GM04503 (cell line): ENCODE measurements at regions not wholly inside any gene's neighbourhood (a gene's known extent, or its start where the extent isn't known, plus 50 kb on each side); places are given as distances from the start of the nearest gene placed in this dataset.

Source experiments
- DNase-seq: peaks from one replicate; pipeline ENCODE4 v3.0.0-alpha.2; 2012; ENCODE audit warnings: low read depth

DNA sequence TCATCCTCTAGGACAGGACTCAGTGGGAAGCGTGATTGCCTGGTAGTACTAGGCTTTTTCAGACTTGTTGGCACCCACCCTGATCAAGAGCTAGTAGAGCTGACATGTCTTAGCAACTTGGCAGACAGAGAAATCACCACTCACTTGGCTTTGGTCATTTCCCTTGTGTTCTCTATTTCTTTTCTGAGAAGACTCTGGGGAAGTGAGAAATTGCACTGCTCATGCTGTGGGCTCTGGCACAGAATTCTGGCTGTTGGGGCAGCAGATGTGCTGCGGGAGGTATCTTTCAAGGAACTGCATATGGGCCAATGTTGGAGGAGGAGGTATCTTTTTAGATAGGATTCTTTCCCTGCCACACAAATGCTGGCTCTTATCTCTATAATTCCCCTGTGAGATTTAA lies 529.1 kb upstream of the MEX3C start:
- DNase-seq, result no peak

DNA sequence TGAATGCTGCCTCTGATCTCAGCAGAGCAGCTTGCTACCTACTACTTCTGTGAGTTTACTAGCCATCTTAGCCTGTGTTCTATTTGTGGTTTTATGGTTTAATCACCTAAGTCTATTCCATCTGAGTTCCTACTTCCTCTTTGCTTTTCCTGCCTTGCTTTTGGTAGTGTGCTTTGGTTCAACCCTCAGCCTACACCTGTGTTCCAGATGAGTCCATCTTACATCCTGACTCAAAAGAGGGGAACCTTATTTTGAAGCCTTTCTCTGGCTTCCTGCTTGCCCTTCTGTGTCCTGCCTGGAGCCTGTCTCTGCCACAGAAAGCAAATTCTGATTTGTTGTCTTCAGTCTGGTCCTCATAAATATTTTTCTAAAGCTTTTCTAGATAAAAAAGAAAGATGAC lies 530.3 kb upstream of the MEX3C start:
- DNase-seq, result no peak

DNA sequence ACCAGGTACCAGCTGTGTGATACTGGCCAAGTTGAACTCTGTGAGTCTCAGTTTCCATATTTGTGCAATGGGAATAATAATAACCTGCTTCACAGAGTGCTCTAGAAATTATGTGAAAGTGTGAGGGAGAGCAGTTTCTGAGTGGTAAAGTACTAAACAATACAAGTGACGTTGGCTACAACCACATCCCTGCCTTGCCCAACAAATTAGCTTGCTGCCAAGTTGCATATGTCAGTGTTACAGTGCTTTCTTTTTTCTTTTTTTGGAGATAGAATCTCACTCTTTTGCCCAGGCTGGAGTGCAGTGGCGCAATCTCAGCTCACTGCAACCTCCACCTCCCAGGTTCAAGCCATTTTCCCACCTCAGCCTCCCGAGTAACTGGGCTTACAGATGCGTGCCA lies 533.6 kb upstream of the MEX3C start:
- no peak for DNase-seq

DNA sequence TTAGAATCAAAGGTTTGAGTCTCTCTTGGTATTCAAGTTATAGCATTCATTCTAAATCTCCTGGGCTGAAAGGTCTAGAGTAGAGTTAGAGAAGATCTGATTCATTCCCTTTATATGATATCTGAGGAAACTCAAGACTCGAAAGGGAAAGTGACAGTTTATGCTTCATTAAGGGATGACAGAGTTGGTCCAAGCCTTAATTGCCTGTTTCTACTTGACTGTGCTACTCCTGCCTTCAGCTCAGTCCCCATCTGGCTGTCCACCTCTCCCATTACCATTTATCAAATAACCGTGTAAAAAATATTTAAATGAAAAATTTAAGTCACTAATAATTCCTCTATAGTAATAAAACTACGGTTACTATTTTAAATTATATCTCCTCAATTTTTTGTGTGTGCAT lies 537.1 kb upstream of the MEX3C start:
- no peak for DNase-seq

DNA sequence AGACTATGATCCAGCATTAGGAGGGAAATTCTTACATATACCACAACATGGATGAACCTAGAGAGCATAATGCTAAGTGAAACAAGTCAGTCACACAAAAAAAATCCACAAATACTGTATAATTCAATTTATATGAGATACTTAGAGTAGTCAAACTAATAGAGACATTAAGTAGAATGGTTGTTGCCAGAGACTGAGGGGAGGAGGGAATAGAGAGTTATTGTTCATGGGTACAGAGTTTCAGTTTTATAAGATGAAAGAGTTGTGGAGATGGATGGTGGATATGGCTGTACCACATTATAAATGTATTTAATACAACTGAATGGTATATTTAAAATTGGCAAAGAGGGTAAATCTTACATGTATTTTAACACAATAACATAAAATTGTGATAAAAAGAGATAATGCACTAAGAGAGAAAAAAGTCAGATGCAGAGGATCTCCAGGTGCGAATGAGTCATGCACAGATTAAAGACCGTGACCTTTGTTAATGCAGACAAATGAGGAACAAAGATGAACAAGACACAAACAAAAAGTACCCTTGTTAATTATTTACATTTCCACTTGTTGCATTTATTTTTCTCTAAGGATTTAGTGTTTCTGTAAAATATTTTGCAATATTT lies 541.7 kb upstream of the MEX3C start:
- no peak for DNase-seq

DNA sequence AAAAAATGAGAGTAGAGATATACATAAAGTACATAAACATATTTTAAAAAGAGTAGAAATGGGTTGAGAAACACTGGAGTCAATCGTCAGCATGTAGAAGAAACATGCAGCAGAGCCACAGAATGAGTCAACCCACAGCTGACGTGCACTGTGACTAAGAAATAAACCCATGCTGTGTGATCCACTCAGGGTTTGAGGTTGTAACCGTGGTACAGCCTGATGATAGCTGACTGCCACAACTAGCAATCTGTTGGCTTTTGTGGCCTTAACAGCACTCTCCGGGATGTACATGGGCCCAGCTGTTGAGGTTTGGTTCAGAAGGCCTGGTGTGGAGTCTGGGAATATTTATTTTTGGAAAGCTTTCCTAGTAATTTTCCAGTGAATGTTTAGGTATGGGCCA lies 554.4 kb upstream of the MEX3C start:
- no peak for DNase-seq

DNA sequence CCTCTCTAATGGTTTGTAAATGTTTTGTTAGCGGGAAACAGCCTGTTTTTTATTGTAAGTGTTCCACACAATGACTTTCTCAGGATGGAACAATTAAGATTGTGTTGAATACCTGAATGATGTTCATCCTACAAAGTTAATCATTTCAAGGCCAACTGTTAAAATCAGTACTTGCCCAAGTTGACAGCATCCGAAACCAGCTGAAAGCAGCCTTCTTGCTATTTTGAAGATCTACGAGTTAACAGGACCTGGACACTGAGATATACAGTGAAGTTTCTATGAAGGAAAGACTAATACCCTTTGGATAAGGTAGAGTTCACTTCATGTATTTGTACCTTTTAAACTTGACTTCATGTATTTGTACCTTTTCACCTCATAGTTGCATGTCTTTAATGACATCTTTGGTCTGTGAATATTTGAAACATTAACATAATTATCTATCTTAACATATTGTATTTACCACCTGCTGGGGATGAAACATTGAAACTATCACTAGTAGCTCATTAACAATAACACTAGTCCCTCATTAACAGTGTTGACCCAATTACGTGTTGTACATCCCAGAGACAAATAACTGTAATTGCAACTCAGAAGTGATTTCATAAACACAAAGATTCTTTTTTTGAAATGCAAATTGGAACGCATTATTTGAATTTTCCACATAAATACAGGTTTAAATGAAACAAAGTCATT lies 556.0 kb upstream of the MEX3C start:
- no peak for DNase-seq

DNA sequence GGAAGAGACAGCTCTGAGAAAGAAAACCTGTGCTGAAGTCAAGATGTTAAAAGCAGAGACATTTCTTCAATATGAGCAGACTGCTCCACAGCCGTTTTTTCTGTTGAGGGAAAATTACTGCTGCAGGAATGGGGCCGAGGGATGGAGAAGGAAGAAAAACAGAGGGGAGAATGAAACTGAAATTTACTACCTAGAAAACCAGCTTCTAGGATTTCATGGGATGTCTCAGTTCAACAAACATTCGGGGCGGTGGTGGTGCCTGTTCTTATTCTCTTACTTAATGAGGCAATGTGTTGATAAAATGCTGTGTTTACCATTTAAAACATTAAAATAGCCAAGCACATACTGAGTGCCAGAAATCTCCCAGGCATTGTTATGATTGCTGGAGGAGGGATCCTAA lies 557.1 kb upstream of the MEX3C start:
- no peak for DNase-seq

DNA sequence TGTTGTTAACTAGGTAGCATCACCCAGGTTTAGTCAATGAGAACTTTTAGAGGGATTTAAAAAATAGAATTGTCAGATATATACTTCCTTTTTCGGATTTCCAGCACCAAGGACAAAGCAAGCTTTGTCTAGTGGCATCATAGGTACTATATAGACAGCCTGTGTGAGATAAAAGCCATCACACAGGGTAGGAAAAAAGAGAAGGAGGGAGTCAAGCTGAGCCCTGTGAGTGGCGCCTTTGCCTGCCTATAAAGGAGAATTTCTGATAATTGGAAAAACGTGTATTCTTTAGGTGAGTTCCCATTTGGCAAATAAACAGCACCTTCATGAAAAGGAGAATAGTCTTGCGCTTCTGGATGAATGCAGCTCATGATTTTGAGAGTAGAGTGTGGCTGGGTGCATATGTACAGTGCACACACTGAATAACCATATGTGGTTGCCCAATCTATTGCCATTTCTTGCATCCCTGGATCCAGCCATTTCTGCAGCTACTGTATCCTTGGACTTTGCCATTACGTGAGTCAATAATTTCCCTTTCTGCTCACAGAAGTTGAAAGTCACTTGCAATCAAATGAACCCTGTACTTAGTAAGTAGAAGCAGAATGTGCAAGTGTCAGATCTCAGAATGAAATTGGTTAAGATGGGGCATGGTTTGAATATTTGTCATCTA lies 559.9 kb upstream of the MEX3C start:
- DNase-seq, result no peak

DNA sequence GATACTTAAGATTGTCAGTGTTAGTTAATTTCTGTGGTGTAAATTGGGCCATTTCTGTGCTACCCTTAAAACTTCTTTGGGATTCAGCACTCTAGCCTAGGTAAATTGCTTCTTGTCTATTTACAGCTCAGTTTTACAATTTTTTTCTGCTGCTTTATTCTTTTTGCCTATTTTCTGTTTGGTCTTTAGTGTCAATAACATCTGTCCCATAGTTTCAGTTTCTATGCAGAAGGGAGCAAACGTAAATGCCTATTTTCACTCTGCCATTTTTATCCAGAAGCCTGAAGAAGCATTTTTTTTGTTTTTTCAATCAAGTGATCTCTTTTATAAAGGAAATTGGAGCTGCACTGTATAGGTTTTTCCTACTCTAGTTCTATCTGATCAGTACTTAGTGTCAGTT lies 564.9 kb upstream of the MEX3C start:
- DNase-seq, result no peak

DNA sequence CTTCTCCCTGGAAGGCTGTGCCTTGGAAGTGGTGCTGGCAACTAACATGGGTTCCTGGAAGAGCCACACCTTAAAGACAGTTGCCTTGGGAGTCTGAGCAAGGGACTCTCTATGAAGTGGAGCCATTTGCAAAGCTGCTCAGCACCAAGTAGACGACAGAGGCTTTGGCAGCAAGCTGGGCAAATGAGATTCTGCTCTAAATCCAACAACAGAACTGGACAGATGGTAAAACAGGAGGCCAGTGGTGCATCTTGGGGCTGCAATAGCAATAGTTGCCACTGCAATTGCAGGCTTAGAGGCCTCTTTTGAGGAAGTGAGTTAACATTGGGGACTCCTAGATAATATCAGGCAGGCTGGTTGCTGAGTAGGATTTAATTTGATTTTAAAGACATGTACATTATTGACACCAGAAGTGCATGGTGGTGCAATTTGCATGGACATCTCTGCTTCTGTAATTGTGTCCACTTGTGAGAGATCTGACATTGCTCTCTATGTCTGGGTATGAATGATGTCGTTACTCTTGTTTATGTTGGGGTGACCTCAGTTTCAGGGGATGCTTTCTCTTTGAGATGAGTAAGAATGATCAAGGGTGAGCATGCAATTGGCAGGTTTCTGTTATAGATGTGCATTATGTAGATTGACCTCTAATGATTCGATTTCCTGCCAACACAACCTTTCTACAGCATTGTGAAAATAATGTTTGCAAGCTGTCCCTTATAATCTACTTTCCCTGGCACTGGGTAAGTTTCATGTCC lies 568.3 kb upstream of the MEX3C start:
- no peak for DNase-seq

DNA sequence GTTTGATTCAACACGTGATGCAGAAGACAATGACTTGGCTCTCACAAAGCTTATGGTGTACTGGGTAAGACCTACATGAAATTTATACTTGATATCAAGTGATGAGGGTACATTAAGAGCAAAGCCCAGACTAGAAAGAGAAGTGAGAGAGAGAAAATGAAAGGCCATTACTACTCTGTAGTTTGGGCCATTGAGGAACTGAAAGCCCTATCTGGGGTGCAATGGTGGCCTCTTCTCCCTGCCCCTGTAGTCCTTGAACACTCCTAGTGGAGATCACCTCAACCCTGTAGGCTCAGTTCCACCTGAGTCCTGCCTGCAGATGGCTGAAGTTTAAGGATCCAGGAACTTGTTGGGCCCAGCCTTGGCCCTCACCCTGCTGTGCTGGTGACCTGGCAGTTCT lies 569.8 kb upstream of the MEX3C start:
- no peak for DNase-seq

DNA sequence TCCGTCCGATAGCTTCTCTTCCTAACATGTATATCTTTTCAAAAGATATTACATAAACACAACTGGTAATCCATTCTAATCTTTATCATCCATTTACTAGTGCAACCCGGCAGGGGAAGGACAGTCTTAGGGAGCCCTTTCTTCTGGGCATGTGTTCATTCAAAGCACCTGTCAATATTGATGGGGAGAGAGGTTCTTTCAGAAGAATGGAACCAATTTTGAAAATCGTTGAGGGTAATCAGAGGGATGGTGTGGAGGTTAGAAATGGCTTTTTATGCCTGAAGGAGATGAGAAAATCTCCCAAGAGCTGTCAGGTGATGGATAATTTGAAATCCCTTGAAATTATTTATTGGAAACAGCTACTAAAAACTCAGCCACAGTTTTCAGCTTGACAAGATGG lies 561.9 kb upstream of the DCC start:
- DNase-seq, result no peak

DNA sequence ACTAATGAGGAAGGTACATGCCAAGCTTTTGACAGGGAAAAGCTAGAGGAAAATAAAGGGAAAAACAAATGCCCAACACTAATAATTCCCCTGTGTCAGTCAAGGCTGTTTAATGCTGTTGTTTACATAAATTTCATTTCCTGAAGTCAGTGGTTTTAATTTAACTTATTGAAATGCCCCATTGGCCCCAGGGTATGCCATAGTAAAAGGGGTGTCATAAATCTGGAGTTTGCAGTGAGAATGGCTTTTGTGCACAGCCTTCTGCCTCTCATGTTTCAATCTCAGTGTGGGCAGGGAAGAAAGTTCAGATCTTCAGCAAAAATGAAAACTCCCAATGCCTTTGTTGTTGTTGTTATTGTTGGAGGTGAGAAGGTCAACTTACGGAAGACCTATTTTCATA lies 550.1 kb upstream of the DCC start:
- no peak for DNase-seq

DNA sequence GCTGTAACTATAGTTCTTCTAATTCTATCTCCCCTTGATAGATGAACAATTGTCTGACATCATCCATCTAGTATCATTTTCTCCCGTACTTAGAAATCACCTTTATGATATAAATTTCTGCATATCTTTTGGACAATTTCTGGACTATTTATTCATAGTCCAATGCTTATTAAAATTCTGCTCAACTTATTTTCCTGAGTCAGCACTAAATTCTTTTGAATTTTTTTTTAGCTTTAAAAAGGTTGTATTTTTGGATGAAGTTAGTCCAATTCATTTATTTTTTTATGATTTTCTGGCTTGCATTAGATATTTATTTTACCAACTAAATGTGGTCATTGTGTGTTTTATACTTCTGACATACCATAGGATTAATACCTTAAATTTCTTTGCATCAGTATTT lies 538.5 kb upstream of the DCC start:
- DNase-seq, result no peak

DNA sequence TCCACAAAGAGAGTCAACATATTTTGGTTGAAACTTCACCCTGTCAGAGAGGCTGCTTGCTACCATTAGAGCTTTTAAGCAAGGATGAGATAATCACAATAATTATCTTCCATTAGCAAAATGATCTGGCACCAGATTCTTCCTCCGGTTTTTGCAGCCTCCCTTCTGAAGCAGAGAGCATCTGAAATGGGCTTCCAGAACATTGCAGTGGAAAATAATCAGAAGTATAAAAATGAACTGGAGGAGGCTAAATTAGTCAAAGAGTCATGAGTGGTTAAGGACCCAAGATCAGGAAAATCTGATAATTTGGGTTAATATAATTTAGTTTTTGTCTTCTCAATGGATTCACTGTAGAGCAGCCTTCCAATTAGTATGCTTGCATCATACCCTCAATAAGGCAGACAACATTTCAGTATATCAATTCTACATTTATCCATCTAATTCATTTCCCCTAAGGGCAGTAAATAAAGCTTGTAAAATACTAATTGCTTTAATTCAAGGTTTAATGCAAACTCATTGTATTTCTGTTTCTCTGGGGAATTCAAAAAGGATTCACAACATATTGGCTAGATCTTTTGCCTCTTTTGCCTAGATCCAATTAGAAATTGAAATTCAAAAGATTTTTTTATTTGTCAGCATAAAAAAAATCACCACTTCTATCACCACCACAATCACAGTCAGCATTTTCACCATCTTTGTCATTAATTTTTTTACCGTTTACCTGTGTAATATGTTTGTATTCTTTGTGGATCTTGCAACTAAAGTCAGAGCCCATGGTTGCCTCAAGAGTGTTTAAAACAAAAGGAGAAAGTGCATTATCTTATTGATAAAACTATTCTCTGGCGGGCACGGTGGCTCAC lies 537.2 kb upstream of the DCC start:
- DNase-seq, result no peak

DNA sequence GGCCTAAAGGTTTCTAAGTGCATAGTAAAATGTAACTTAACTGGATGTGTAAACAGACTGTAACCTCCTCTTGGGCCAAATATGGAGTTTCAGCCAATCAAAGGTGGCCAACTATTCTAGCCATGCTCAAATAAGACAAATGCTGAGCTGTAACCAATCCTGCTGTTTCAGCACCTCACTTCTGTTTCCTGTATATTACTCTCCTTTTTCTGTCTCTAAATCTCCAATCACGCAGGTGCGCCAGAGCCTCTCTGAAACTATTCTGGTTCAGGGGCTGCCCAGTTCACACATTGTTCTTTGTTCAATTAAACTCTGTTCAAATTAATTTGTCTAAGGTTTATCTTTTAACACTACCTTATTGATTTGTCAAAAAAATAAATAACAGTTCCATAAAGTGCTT lies 532.7 kb upstream of the DCC start:
- no peak for DNase-seq

DNA sequence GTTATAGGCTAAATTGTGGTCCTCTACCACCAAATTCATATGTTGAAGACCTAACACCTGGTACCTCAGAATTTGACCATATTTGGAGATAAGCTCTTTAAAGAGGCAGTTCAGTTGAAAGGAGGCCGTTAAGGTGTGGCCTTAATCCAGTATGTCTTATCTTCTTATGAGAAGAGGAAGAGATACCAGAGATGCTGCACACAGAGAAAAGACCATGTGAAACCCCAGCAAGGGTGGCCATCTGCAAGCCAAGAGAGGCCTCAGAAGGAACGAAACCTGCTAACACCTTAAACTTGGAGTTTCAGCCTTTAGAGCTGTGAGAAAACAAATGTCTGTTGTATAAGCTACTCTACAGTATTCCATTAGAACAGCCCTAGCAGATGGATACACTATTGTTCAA lies 528.1 kb upstream of the DCC start:
- DNase-seq, result no peak

DNA sequence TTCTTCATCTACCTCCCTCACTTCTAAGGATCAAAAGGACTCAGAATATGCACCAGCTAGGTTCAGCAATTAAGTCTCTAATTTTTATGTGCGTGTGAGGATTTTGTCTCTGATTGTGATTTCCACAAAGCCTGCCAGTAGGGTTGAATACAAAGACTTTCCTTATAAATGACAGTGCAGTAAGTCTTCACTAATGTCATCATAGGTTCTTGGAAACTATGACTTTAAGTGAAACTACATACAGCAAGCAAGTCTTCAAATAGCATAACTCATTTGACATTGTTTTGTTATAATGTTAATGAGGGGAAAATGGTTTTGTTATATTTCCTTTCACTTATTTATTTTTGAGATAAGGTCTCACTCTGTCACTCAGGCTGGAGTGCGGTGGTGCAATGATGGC lies 526.3 kb upstream of the DCC start:
- DNase-seq, result no peak

DNA sequence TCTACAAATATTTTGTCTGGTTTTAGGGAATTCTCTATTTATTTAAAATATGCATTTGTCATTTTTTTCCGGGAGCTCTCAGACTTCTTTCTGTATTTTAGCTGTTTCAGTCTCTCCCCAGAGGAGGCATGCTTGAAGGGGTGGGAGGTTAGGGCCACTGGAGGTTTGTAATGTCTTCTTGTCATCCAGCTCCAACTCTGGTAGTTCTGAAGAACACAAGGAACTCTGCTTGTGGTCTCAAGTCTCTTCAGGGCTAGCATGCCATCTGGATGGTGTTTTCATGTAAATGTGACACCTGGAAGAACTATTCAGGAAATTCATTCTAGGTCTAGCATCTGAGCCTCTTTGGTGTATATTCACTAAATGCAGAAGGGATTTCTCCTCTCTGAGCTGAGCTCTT lies 518.4 kb upstream of the DCC start:
- no peak for DNase-seq

DNA sequence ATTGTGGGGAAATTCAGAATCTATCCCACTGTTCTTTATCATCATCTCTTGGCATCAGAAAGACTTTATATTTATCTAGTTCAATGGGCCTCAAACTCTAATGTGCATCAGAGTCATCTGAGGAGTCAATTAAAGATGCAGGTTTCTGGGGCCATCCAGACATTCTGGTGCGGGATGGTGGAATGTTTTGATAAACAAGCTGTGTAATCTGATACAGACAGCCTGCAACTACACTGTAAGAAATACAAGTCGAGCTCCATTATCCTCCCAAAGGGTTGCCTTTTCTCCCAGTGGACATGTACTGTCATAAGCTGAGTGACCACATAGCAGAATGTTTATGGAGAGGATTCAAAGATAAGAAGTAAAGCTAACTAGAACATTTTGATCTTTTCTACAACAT lies 515.3 kb upstream of the DCC start:
- no peak for DNase-seq

DNA sequence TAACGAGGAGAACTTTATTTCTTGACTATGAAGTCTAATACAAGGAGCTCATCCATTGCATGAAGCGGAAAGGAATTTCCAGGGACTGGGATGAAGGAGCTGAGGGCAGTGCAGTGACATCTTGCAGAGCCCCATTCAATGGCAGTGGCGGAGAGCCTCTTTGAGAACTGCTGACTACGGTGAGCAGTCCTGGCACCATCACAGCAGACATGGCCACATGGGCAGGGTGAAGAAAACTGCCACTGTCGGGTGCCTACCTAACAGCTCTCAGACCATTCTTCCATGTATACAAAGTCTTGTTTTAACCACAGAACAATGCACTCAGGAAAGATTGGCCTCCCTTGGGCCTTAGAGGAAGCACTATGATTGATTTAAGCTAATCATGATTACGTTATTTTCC lies 506.1 kb upstream of the DCC start:
- no peak for DNase-seq
